Liver (tissue), 8 donors: ENCODE measurements at regions not wholly inside any gene's neighbourhood (a gene's known extent, or its start where the extent isn't known, plus 50 kb on each side); places are given as distances from the start of the nearest gene placed in this dataset.
"Not testable (repeated sequence)": the region's sequence is repeated elsewhere in the genome, so short reads cannot be mapped to it uniquely, and the experiment has no call there.

Experiments used
- DNase-seq: peaks from one replicate; pipeline ENCODE4 v3.0.0-alpha.2; 2017; ENCODE audit warnings: low spot score
- H3K27ac ChIP-seq, 2 donors: one replicate each; pipeline ENCODE4 v1.7.0; 2013; ENCODE audit warnings: inconsistent platforms in 2 of 2, low read length in 2 of 2, control low read depth in 1 of 2, low read depth in 1 of 2, mild to moderate bottlenecking in 1 of 2
- H3K27me3 ChIP-seq, 4 donors: one replicate each; pipeline versions ENCODE4 v1.6.1 to v1.7.0; 2013; ENCODE audit warnings: low read length in 3 of 4, inconsistent platforms in 1 of 4, mild to moderate bottlenecking in 1 of 4, moderate library complexity in 1 of 4; ENCODE audit not compliant: control insufficient read depth in 4 of 4, insufficient read depth in 4 of 4
- H3K36me3 ChIP-seq, 4 donors: one replicate each; pipeline versions ENCODE4 v1.6.1 to v1.7.0; 2013; ENCODE audit warnings: low read length in 3 of 4, mild to moderate bottlenecking in 3 of 4, low read depth in 1 of 4, moderate library complexity in 1 of 4; ENCODE audit not compliant: control insufficient read depth in 4 of 4, insufficient read depth in 3 of 4
- H3K4me1 ChIP-seq, 4 donors: one replicate each; pipeline versions ENCODE4 v1.6.1 to v1.7.0; 2013; ENCODE audit warnings: low read length in 3 of 4, mild to moderate bottlenecking in 3 of 4, moderate library complexity in 1 of 4; ENCODE audit not compliant: control insufficient read depth in 4 of 4, insufficient read depth in 4 of 4
- H3K4me3 ChIP-seq, 3 donors: one replicate each; pipeline versions ENCODE4 v1.6.1 to v1.7.0; 2013; ENCODE audit warnings: low read length in 3 of 3, control low read depth in 1 of 3, low read depth in 1 of 3, mild to moderate bottlenecking in 1 of 3
- H3K9ac ChIP-seq, 2 donors: one replicate each; pipeline ENCODE4 v1.7.0; 2013; ENCODE audit warnings: low read length in 2 of 2, mild to moderate bottlenecking in 2 of 2, moderate library complexity in 2 of 2, control low read depth in 1 of 2, low read depth in 1 of 2
- H3K9me3 ChIP-seq, 4 donors: one replicate each; pipeline versions ENCODE4 v1.6.1 to v1.7.0; 2013; ENCODE audit warnings: low read length in 3 of 4; ENCODE audit not compliant: control insufficient read depth in 4 of 4
- ATF3 ChIP-seq: IDR thresholded peaks from 2 replicates; pipeline ENCODE4 v1.6.1; 2016; ENCODE audit warnings: antibody characterized with exemption
- CTCF ChIP-seq: fragments of 150-350 bp; IDR thresholded peaks from 2 replicates; pipeline ENCODE4 v1.5.1; 2017; ENCODE audit warnings: improper control_type of control experiment, low read depth, low read length; ENCODE audit not compliant: missing input control
- EGR1 ChIP-seq, 2 donors: IDR thresholded peaks; 2 replicates each; pipeline ENCODE4 v1.6.1; 2016 to 2018; ENCODE audit warnings: antibody characterized with exemption in 2 of 2, low read depth in 2 of 2
- FOXA1 ChIP-seq: IDR thresholded peaks from 2 replicates; pipeline ENCODE4 v1.6.1; 2016; ENCODE audit warnings: antibody characterized with exemption
- FOXA2 ChIP-seq: IDR thresholded peaks from 2 replicates; pipeline ENCODE4 v1.6.1; 2016; ENCODE audit warnings: antibody characterized with exemption
- GABPA ChIP-seq, 2 donors: IDR thresholded peaks in 1 of 2; conservative IDR thresholded peaks in 1 of 2; 2 replicates each; pipeline ENCODE4 v1.6.1; 2016; ENCODE audit warnings: antibody characterized with exemption in 2 of 2, mild to moderate bottlenecking in 1 of 2, moderate library complexity in 1 of 2
- HNF4A ChIP-seq, 2 donors: conservative IDR thresholded peaks; 2 replicates each; pipeline ENCODE4 v1.6.1; 2016; ENCODE audit warnings: antibody characterized with exemption in 2 of 2, mild to moderate bottlenecking in 2 of 2
- HNF4G ChIP-seq: IDR thresholded peaks from 2 replicates; pipeline ENCODE4 v1.6.1; 2016; ENCODE audit warnings: antibody characterized with exemption
- JUND ChIP-seq, 2 donors: IDR thresholded peaks; 2 replicates each; pipeline ENCODE4 v1.6.1; 2016; ENCODE audit warnings: antibody characterized with exemption in 2 of 2
- MAX ChIP-seq: IDR thresholded peaks from 2 replicates; pipeline ENCODE4 v1.6.1; 2016; ENCODE audit warnings: antibody characterized with exemption
- NR2F2 ChIP-seq: IDR thresholded peaks from 2 replicates; pipeline ENCODE4 v1.6.1; 2016; ENCODE audit warnings: antibody characterized with exemption
- RAD21 ChIP-seq, 2 donors: IDR thresholded peaks; 2 replicates each; pipeline ENCODE4 v1.6.1; 2016; ENCODE audit warnings: antibody characterized with exemption in 2 of 2, mild to moderate bottlenecking in 2 of 2
- REST ChIP-seq: IDR thresholded peaks from 2 replicates; pipeline ENCODE4 v1.6.1; 2016; ENCODE audit warnings: antibody characterized with exemption, mild to moderate bottlenecking
- RXRA ChIP-seq, 2 donors: IDR thresholded peaks; 2 replicates each; pipeline ENCODE4 v1.6.1; 2017 to 2018; ENCODE audit warnings: antibody characterized with exemption in 2 of 2, mild to moderate bottlenecking in 1 of 2
- SP1 ChIP-seq: IDR thresholded peaks from 2 replicates; pipeline ENCODE4 v1.6.1; 2018; ENCODE audit warnings: antibody characterized with exemption, mild to moderate bottlenecking
- TAF1 ChIP-seq: conservative IDR thresholded peaks from 2 replicates; pipeline ENCODE4 v1.6.1; 2016; ENCODE audit warnings: antibody characterized with exemption, mild to moderate bottlenecking
- YY1 ChIP-seq: IDR thresholded peaks from 2 replicates; pipeline ENCODE4 v1.6.1; 2016; ENCODE audit warnings: antibody characterized with exemption, mild to moderate bottlenecking
- ZBTB33 ChIP-seq: IDR thresholded peaks from 2 replicates; pipeline ENCODE4 v1.6.1; 2016; ENCODE audit warnings: antibody characterized with exemption
- WGBS: extraction: QIAGEN DNeasy Blood & Tissue Kit; methylation state at CpG from one replicate; pipeline ENCODE4 v1.1.7; 2013; 5-methylcytosine and 5-hydroxymethylcytosine counted together
- donor health status: healthy.
- donor health status: healthy.
- donor health status: healthy.
- donor health status: healthy.
- donor health status: healthy.

GRCh38 chr11:100409267-100409666 lies 277.8 kb upstream of the ARHGAP42 start:
- not testable (repeated sequence) for H3K27me3 ChIP-seq, DNase-seq, H3K27ac ChIP-seq, H3K9me3 ChIP-seq, H3K9ac ChIP-seq, H3K36me3 ChIP-seq, H3K4me3 ChIP-seq, H3K4me1 ChIP-seq
- 76% methylated on average over 11 of the region's 11 CpGs for WGBS

- TF ChIP-seq RAD21 (IDR thresholded peaks at IDR 0.05) (no peak), JUND (IDR thresholded peaks at IDR 0.05) (no peak), ATF3 (no peak), YY1 (no peak), NR2F2 (no peak), TAF1 (no peak), MAX (no peak), EGR1 (IDR thresholded peaks at IDR 0.05; ENCODE audit: low read depth in 2 of 2) (no peak), ZBTB33 (no peak), HNF4A (conservative IDR thresholded peaks at IDR 0.05) (no peak)
Observed at GRCh38 chr11:100419518-100419917, 267.6 kb upstream of the ARHGAP42 start.

GRCh38 chr11:100434821-100435641 lies 252.1 kb upstream of the ARHGAP42 start:
- Histone ChIP-seq H3K4me3 (no peak overlapping the region), H3K9me3 (no peaks in the 10 kb centered on the region), H3K9ac (no peak overlapping the region), H3K36me3 (no peaks in the 10 kb centered on the region), H3K27me3 (no peaks in the 10 kb centered on the region), H3K4me1 (no peaks in the 10 kb centered on the region), H3K27ac (no peak overlapping the region)
- DNase-seq = no peak
- WGBS = 72% methylated on average over 10 of the region's 10 CpGs
- TF ChIP-seq RXRA (IDR thresholded peaks at IDR 0.05) = no peak
- no peak for TF ChIP-seq CTCF
- no peak for TF ChIP-seq NR2F2
- TF ChIP-seq REST = no peak
- no peak for TF ChIP-seq MAX
- TF ChIP-seq RAD21 (IDR thresholded peaks at IDR 0.05) = no peak
- TF ChIP-seq GABPA (IDR thresholded peaks at IDR 0.05 in 1 of 2, conservative IDR thresholded peaks at IDR 0.05 in 1 of 2) = no peak
- TF ChIP-seq FOXA2 = no peak
- TF ChIP-seq SP1 = no peak
- no peak for TF ChIP-seq ATF3
- TF ChIP-seq FOXA1 = no peak
- no peak for TF ChIP-seq JUND (IDR thresholded peaks at IDR 0.05)
- no peak for TF ChIP-seq HNF4G

More at GRCh38 chr11:100419518-100419917, 267.6 kb upstream of the ARHGAP42 start:
- Histone ChIP-seq H3K27ac (no peak overlapping the region), H3K4me1 (no peaks in the 10 kb centered on the region), H3K27me3 (no peaks in the 10 kb centered on the region), H3K9me3 (peaks cover 0 to 7% (median 4%) of the 10 kb centered on the region in 4 donors), H3K9ac (no peak overlapping the region), H3K36me3 (no peaks in the 10 kb centered on the region), H3K4me3 (no peak overlapping the region)
- WGBS = 71% methylated on average over 2 of the region's 2 CpGs
- no peak for DNase-seq
